Stimulated activated CD4-positive, alpha-beta T cell treated with anti-CD3 and anti-CD28 coated beads, Interleukin-12 subunit alpha, Interleukin-12 subunit beta, amount 100 ng/mL, for 48 hours (primary cell): ENCODE measurements at regions not wholly inside any gene's neighbourhood (a gene's known extent, or its start where the extent isn't known, plus 50 kb on each side); places are given as distances from the start of the nearest gene placed in this dataset.

Experiments
- DNase-seq, 3 donors: peaks; one replicate each; pipeline ENCODE4 v3.0.0-alpha.2; 2020; ENCODE audit warnings: low read depth in 2 of 3, low spot score in 1 of 3

GRCh38 chr5:163772241-163772640 lies 266.8 kb downstream of the MAT2B start:
- DNase-seq: no peak

- DNase-seq: no peak
These were observed 267.2 kb downstream of the MAT2B start for GRCh38 chr5:163772644-163773043.

GRCh38 chr5:163773226-163773625 lies 267.8 kb downstream of the MAT2B start:
- DNase-seq: no peak

- no peak for DNase-seq
These were observed 284.5 kb downstream of the MAT2B start for GRCh38 chr5:163789870-163790269.

- no peak for DNase-seq
These were observed 285.1 kb downstream of the MAT2B start for GRCh38 chr5:163790497-163790896.

- DNase-seq: no peak
These were observed 289.6 kb downstream of the MAT2B start for GRCh38 chr5:163794993-163795392.

- DNase-seq: no peak
These were observed 302.4 kb downstream of the MAT2B start for GRCh38 chr5:163807781-163808180.

GRCh38 chr5:163809473-163809872 lies 304.1 kb downstream of the MAT2B start:
- no peak for DNase-seq

- DNase-seq: no peak
These were observed 308.5 kb downstream of the MAT2B start for GRCh38 chr5:163813900-163814299.

GRCh38 chr5:163815240-163815791 lies 309.9 kb downstream of the MAT2B start:
- DNase-seq: no peak

GRCh38 chr5:163821142-163821541 lies 315.7 kb downstream of the MAT2B start:
- no peak for DNase-seq

- no peak for DNase-seq
These were observed 317.1 kb downstream of the MAT2B start for GRCh38 chr5:163822548-163822947.

GRCh38 chr5:163825661-163826060 lies 320.2 kb downstream of the MAT2B start:
- no peak for DNase-seq

- no peak for DNase-seq
These were observed 320.8 kb downstream of the MAT2B start for GRCh38 chr5:163826201-163826600.

- DNase-seq: no peak
These were observed 326.7 kb downstream of the MAT2B start for GRCh38 chr5:163832155-163832554.

- no peak for DNase-seq
These were observed 333.3 kb downstream of the MAT2B start for GRCh38 chr5:163838738-163839137.

- DNase-seq: no peak
These were observed 341.1 kb downstream of the MAT2B start for GRCh38 chr5:163846512-163846911.

GRCh38 chr5:163855754-163856153 lies 350.3 kb downstream of the MAT2B start:
- DNase-seq: no peak

- DNase-seq: no peak
These were observed 356.3 kb downstream of the MAT2B start for GRCh38 chr5:163861670-163862069.

GRCh38 chr5:163867324-163867723 lies 361.9 kb downstream of the MAT2B start:
- DNase-seq: no peak

- DNase-seq: no peak
These were observed 362.3 kb downstream of the MAT2B start for GRCh38 chr5:163867738-163868137.

GRCh38 chr5:163869581-163869980 lies 364.2 kb downstream of the MAT2B start:
- no peak for DNase-seq

- no peak for DNase-seq
These were observed 365.0 kb downstream of the MAT2B start for GRCh38 chr5:163870441-163870840.

GRCh38 chr5:163874431-163874830 lies 369.0 kb downstream of the MAT2B start:
- no peak for DNase-seq
